GM18511 (cell line): ENCODE measurements at regions not wholly inside any gene's neighbourhood (a gene's known extent, or its start where the extent isn't known, plus 50 kb on each side); places are given as distances from the start of the nearest gene placed in this dataset.
"Not testable (repeated sequence)": the region's sequence is repeated elsewhere in the genome, so short reads cannot be mapped to it uniquely, and the experiment has no call there.

Experiments used
- ATAC-seq: cut with Tn5 transposase; IDR thresholded peaks from one replicate; pipeline ENCODE4 v1.9.1; 2021; ENCODE audit warnings: mild to moderate bottlenecking, moderate library complexity; ENCODE audit not compliant: unreplicated experiment

GRCh38 chr13:54004026-54004699 lies 975.5 kb downstream of the OLFM4 start:
- no peak for ATAC-seq

- ATAC-seq: no peak
These were observed 987.9 kb downstream of the OLFM4 start for GRCh38 chr13:54016542-54016941.

GRCh38 chr13:54018485-54018884 lies 989.9 kb downstream of the OLFM4 start:
- no peak for ATAC-seq

GRCh38 chr13:54029226-54029625 lies 1000.6 kb downstream of the OLFM4 start:
- ATAC-seq: peak; percentile 99

GRCh38 chr13:54029720-54030119 lies 1001.1 kb downstream of the OLFM4 start:
- peak; percentile 21 for ATAC-seq

- ATAC-seq: no peak
These were observed 1004.8 kb downstream of the OLFM4 start for GRCh38 chr13:54033323-54033861.

GRCh38 chr13:54034047-54034446 lies 1005.4 kb downstream of the OLFM4 start:
- ATAC-seq: no peak

- not testable (repeated sequence) for ATAC-seq
These were observed 1028.8 kb downstream of the OLFM4 start for GRCh38 chr13:54057416-54057815.

- not testable (repeated sequence) for ATAC-seq
These were observed 1041.3 kb downstream of the OLFM4 start for GRCh38 chr13:54069958-54070357.

- no peak for ATAC-seq
These were observed 1049.0 kb downstream of the OLFM4 start for GRCh38 chr13:54077569-54077968.

- no peak for ATAC-seq
These were observed 1049.8 kb downstream of the OLFM4 start for GRCh38 chr13:54078271-54078870.

- ATAC-seq: not testable (repeated sequence)
These were observed 1053.7 kb downstream of the OLFM4 start for GRCh38 chr13:54082309-54082708.

- ATAC-seq: no peak
These were observed 1063.3 kb downstream of the OLFM4 start for GRCh38 chr13:54091884-54092283.

GRCh38 chr13:54092686-54093085 lies 1064.1 kb downstream of the OLFM4 start:
- no peak for ATAC-seq

GRCh38 chr13:54110597-54110996 lies 1082.0 kb downstream of the OLFM4 start:
- ATAC-seq: no peak

- ATAC-seq: no peak
These were observed 1096.1 kb downstream of the OLFM4 start for GRCh38 chr13:54124700-54125099.

GRCh38 chr13:54130931-54131330 lies 1102.3 kb downstream of the OLFM4 start:
- ATAC-seq: not testable (repeated sequence)

- ATAC-seq: not testable (repeated sequence)
These were observed 1102.8 kb downstream of the OLFM4 start for GRCh38 chr13:54131433-54131832.

GRCh38 chr13:54132127-54132526 lies 1103.5 kb downstream of the OLFM4 start:
- not testable (repeated sequence) for ATAC-seq

GRCh38 chr13:54132720-54133119 lies 1104.1 kb downstream of the OLFM4 start:
- ATAC-seq: not testable (repeated sequence)

GRCh38 chr13:54133746-54134145 lies 1105.1 kb downstream of the OLFM4 start:
- ATAC-seq: no peak

- no peak for ATAC-seq
These were observed 1116.2 kb downstream of the OLFM4 start for GRCh38 chr13:54144828-54145227.
